Breast epithelium (tissue), 3 donors: ENCODE measurements at regions not wholly inside any gene's neighbourhood (a gene's known extent, or its start where the extent isn't known, plus 50 kb on each side); places are given as distances from the start of the nearest gene placed in this dataset.

Experiments
- POLR2A ChIP-seq: fragments of 450-650 bp; IDR thresholded peaks from one replicate; pipeline ENCODE4 v1.6.1; 2016; ENCODE audit warnings: antibody characterized with exemption, mild to moderate bottlenecking, moderate library complexity
- POLR2AphosphoS5 ChIP-seq, 3 donors: sonication (generic); formaldehyde crosslinking; IDR thresholded peaks; one replicate each; pipeline ENCODE4 v1.6.1; 2017; ENCODE audit warnings: antibody characterized with exemption in 3 of 3
- TF ChIP-seq, protein P1 (sequence below), 3 donors: fragments of 450-650 bp; IDR thresholded peaks; one replicate each; pipeline ENCODE4 v1.5.1; 2016 to 2017; ENCODE audit warnings: antibody characterized with exemption in 3 of 3, mild to moderate bottlenecking in 3 of 3, moderate library complexity in 3 of 3

DNA sequence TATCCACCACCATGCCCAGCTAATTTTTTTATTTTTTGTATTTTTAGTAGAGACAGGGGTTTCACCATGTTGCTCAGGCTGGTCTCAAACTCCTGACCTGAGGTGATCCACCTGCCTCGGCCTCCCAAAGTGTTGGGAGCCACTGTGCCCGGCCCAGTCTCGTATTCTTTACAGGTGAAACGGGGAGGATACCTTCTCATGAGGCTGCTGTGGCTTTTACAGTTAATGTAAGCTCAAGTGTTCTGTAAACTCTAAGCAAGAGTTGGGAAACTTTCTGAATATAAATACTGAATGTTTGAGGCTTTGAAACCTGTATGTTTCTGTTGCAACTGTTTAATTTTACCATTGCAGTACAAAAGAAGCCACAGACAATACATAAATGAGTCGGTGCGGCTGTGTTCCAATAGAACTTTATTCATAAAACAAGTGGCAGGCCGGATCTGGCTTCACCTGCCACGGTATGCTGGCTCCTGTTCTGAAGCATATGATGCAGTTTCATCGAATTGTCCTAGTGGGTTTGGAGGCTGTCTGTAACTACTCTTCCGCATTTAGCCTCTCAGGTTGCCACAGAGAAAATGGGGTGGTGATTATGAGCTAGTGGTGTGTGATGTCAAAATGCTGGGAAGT, 192.5 kb upstream of the ZFP64 start:
- TF ChIP-seq, protein P1, sequence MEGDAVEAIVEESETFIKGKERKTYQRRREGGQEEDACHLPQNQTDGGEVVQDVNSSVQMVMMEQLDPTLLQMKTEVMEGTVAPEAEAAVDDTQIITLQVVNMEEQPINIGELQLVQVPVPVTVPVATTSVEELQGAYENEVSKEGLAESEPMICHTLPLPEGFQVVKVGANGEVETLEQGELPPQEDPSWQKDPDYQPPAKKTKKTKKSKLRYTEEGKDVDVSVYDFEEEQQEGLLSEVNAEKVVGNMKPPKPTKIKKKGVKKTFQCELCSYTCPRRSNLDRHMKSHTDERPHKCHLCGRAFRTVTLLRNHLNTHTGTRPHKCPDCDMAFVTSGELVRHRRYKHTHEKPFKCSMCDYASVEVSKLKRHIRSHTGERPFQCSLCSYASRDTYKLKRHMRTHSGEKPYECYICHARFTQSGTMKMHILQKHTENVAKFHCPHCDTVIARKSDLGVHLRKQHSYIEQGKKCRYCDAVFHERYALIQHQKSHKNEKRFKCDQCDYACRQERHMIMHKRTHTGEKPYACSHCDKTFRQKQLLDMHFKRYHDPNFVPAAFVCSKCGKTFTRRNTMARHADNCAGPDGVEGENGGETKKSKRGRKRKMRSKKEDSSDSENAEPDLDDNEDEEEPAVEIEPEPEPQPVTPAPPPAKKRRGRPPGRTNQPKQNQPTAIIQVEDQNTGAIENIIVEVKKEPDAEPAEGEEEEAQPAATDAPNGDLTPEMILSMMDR (IDR thresholded peaks at IDR 0.05) = no peak
- TF ChIP-seq POLR2AphosphoS5 (IDR thresholded peaks at IDR 0.05) (no peak), POLR2A (no peak)
